HG02870 (cell line): ENCODE measurements at regions not wholly inside any gene's neighbourhood (a gene's known extent, or its start where the extent isn't known, plus 50 kb on each side); places are given as distances from the start of the nearest gene placed in this dataset.
A peak's percentile ranks its signal among the peaks of the same experiment; 100 is the strongest.
"Not testable (repeated sequence)": the region's sequence is repeated elsewhere in the genome, so short reads cannot be mapped to it uniquely, and the experiment has no call there.

Experiments used
- ATAC-seq: cut with Tn5 transposase; IDR thresholded peaks from one replicate; pipeline ENCODE4 v1.9.1; 2021; ENCODE audit warnings: mild to moderate bottlenecking, moderate library complexity; ENCODE audit not compliant: unreplicated experiment

DNA sequence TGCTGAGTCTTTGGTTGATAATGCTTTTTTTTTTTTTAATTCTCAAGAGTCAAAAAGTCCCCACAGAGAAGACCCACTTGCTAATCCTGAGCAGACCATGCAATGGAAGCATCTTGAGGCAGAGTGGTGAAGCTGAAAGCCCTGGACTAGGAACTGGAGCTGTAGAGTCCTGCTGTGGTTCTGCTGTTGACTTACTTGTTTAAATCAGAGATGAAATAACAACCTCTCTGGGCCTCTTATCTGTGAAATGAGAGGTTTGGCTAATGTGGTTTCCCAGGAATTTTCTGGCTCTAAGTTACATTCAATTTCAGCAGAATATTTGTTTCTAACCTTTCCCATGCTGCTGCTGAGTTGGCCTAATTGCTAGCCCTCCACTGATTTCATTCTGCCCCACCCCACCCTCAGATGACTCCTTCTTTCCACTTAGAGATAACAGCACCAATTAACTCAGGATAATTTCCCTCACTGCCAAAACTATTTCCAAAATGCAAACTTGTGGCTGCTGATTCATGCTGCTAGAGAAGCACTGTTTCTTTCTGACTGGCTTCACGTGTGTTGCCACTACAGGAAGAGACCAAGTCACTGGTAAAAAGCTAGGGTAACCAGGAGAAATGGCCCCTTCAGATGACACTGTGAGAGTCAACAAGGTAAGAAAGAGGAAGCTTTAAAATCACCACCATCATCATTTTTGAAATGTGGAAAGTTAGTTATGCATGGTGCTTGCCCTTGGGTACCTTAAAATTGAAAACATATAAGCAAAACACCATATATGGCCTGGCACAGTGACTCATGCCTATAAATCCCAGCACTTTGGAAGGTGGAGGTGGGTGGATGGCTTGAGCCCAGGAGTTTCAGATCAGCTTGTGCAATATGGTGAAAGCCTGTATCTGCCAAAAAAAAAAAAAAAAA is 326.4 kb downstream of the DCHS2 start:
- ATAC-seq = peak; percentile 90

- no peak for ATAC-seq
Measured at GRCh38 chr4:154160519-154161301, 330.9 kb downstream of the DCHS2 start.

GRCh38 chr4:154158361-154159155 is 333.0 kb downstream of the DCHS2 start:
- no peak for ATAC-seq

- no peak for ATAC-seq
Measured at GRCh38 chr4:154152546-154152945, 339.1 kb downstream of the DCHS2 start.

GRCh38 chr4:154149236-154149635 is 342.4 kb downstream of the DCHS2 start:
- ATAC-seq = not testable (repeated sequence)

GRCh38 chr4:154143720-154144119 is 347.9 kb downstream of the DCHS2 start:
- ATAC-seq = no peak

DNA sequence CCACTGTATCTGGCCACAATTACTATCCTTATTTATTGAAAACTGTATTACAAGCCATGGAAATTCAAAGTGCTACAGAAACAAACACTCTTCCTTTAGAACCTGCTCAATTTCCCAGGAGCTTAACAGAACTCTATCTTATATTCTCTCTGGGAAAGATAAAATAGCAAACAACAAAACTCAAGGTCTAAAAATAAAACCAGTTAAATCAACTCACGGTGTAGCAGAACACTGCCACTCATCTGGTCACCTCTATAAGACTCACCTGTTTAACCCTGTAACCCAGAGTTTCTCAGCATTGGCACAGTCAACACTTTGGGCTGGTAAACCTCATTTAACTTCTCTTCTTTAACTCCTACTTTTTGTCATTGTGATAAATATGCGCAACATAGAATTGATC is 348.9 kb downstream of the DCHS2 start:
- no peak for ATAC-seq

DNA sequence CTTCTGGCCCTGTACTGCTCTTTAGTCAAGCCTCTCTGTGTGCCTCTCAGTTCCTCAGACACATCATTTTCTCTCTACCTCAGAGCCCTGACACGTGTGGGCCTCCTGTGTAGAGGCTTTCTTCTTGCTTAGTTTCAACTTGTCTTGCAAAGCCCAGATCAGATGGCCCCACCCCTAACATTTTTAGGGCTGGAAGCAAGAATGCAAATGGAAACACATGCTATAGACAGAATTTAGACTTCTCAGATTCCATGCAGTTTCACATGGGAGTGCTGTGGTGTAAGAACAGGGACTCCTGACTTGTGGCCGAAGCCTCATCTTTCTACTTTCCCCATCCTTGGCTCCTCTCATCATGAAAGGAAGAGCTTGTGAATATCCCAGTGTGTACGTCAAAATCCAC is 350.7 kb downstream of the DCHS2 start:
- ATAC-seq = no peak

DNA sequence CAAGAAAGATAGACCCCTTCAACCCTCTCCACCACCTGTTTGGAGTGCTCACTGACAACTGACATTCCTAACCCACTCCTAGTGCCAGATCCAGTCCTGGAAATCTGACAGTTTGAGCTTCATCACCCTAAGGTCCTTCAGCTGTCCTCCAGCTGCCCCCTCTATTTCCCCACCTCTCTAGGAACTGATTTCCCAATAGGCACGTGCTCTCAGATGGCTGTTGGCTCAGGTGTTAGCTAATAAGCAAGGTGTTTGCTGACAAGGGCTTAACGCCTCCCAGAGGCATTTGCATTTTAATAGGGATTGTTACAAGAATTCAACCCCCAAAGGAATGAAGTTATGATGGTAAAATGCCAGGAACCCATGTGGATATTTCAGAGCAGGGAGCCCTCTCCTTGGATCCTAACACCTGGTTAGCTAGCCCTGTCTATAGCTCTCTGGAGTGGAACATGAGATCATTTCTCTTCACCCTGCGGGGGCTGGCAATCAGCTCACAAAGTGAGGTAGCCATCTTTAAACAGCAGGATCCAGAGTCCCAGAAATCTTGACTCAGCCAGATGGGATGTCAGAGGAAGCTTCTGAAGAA is 348.5 kb upstream of the SFRP2 start:
- ATAC-seq = no peak

- no peak for ATAC-seq
Measured at GRCh38 chr4:154135576-154135975, 346.7 kb upstream of the SFRP2 start.

GRCh38 chr4:154132406-154132805 is 343.5 kb upstream of the SFRP2 start:
- ATAC-seq = no peak

DNA sequence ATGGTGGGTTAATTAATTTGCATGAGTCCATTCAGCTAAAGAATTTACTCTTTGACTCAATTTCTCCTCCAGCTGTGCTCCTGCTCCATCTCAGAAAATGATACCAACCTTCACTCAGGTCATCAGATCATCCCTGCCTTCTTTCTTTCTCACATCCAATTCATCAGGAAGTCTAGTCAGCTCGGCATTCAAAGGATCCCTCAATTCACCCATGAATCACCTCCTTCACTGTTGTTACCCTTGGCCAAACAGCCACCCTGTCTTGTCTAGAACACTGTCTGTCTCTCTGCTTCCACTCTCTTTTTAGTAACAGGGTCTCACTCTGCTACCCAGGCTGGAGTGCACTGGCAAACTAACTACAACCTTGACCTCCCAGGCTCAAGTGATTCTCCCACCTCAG is 337.4 kb upstream of the SFRP2 start:
- ATAC-seq = no peak

- ATAC-seq = no peak
Measured at GRCh38 chr4:154125340-154125739, 336.5 kb upstream of the SFRP2 start.

DNA sequence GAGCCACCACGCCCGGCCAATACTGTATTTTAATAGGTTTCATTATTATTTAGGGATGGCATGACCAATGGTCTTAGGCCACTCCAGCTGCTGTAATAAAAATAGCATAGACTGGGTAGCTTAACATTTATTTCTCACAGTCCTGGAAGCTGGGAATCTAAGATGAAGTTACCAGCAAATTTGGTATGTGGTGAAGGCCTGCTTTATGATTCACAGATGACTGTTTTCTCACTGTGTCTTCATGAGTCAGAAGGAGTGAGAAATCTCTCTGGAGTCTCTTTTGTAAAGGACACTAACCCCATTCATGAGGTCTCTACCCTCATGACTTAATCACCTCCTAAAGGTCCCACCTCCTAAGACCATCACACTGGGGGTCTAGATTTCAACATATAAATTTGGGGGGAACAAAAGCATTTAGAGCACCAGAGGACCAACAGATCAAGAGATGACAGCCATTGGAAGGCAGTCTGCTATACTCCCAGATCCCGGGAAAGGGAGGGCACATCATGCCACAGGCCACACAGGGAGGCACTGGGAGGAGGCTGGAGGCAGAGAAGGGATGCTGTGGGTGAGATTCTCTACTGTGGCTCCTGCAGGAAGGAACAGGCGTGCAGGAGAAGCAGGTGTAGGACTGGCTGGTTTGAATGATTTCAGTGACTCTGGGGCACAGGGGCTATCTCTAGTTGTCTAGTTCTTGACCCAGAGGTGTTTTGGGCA is 335.8 kb upstream of the SFRP2 start:
- ATAC-seq = no peak

GRCh38 chr4:154123897-154124296 is 335.0 kb upstream of the SFRP2 start:
- ATAC-seq = no peak

GRCh38 chr4:154120690-154121345 is 331.9 kb upstream of the SFRP2 start:
- ATAC-seq = no peak

GRCh38 chr4:154120006-154120676 is 331.3 kb upstream of the SFRP2 start:
- no peak for ATAC-seq

GRCh38 chr4:154119317-154119716 is 330.4 kb upstream of the SFRP2 start:
- no peak for ATAC-seq

GRCh38 chr4:154117726-154118125 is 328.8 kb upstream of the SFRP2 start:
- ATAC-seq = not testable (repeated sequence)
